ENCODE measurements at regions not wholly inside any gene's neighbourhood (a gene's known extent, or its start where the extent isn't known, plus 50 kb on each side); places are given as distances from the start of the nearest gene placed in this dataset.

DNA sequence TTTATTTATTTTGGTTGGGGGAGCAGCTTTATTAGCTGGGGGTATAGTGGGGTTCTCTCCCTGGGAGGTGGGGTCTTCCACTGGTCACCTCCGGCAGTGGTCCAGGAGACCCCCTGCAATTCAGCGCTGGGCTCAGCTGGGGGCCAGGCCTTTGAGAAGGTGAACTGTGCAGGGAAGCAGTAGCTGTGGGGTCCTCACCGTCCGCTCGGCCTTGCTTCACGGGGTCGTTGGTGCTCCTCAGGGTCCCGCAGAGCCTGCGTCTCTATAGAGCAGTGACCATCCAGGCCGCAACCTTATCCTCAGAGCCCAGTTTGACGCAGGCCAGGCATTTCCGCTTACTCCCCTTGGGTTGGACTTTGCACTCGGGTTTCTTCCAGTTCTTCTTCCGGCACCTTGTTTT lies 1954.7 kb downstream of the TP53TG3F start:
- TF ChIP-seq, protein P1, sequence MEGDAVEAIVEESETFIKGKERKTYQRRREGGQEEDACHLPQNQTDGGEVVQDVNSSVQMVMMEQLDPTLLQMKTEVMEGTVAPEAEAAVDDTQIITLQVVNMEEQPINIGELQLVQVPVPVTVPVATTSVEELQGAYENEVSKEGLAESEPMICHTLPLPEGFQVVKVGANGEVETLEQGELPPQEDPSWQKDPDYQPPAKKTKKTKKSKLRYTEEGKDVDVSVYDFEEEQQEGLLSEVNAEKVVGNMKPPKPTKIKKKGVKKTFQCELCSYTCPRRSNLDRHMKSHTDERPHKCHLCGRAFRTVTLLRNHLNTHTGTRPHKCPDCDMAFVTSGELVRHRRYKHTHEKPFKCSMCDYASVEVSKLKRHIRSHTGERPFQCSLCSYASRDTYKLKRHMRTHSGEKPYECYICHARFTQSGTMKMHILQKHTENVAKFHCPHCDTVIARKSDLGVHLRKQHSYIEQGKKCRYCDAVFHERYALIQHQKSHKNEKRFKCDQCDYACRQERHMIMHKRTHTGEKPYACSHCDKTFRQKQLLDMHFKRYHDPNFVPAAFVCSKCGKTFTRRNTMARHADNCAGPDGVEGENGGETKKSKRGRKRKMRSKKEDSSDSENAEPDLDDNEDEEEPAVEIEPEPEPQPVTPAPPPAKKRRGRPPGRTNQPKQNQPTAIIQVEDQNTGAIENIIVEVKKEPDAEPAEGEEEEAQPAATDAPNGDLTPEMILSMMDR (IDR thresholded peaks at IDR 0.05; ENCODE audit: unreplicated experiment in 3 of 3) = no peak
- Mint-ChIP-seq H3K27ac (no peak overlapping the region), H3K36me3 (ENCODE audit: low read depth) (no peaks in the 10 kb centered on the region), H3K4me1 (no peaks in the 10 kb centered on the region), H3K9me3 (peaks cover 28% of the 10 kb centered on the region), H3K4me3 (no peak overlapping the region), H3K27me3 (ENCODE audit: low read depth) (no peaks in the 10 kb centered on the region)

DNA sequence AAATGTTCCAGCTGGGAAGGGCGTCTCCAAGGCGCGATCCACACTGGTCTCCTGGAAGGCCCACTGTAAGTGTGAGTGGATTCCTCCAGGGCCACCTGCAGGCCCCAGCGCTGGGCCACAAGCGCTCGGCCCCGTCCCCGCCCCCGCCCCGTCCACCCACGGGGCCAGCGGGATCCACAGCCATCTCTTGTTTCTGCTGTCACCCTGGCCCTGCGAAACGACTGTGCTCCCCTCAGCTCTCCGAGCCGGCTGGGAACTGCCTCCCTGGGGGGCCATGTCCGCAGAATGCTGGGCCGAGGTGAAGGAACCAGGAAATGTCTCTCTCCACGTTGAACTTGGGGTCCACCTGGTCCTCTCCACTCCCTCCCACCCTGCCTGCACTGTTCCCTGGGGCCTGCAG lies 1955.2 kb downstream of the TP53TG3F start:
- H3K27ac Mint-ChIP-seq = no peak overlapping the region
- TF ChIP-seq, protein P1 (IDR thresholded peaks at IDR 0.05; ENCODE audit: unreplicated experiment in 3 of 3) = no peak
- H3K4me3 Mint-ChIP-seq = no peak overlapping the region
- no peaks in the 10 kb centered on the region for H3K4me1 Mint-ChIP-seq
- no peaks in the 10 kb centered on the region for H3K27me3 Mint-ChIP-seq (ENCODE audit: low read depth)
- peaks cover 31% of the 10 kb centered on the region for H3K9me3 Mint-ChIP-seq
- no peaks in the 10 kb centered on the region for H3K36me3 Mint-ChIP-seq (ENCODE audit: low read depth)

DNA sequence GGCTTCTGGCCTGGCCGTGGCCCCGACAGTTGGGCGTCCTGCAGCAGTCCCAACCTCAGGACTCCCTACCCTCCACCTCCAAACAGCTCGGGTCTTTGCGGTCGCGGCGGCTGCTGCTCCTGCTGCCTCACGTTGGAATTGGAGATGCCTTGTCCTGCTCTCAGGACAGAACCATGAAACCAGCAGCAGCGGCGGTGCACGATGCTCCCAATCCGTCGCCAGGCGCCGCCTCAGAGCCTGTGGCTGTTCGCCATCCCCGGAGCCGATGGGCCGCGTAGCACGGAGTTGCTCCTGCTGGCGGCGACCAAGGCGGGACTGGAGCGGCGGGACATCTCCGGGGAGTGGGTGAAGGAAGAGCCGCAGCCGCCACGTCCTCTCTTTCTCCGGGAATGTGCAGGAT lies 1965.9 kb downstream of the TP53TG3F start:
- Mint-ChIP-seq H3K4me3 (no peak overlapping the region), H3K27ac (no peak overlapping the region), H3K27me3 (ENCODE audit: low read depth) (no peaks in the 10 kb centered on the region), H3K4me1 (no peaks in the 10 kb centered on the region), H3K9me3 (peaks cover 20% of the 10 kb centered on the region), H3K36me3 (ENCODE audit: low read depth) (no peaks in the 10 kb centered on the region)
- TF ChIP-seq, protein P1 (IDR thresholded peaks at IDR 0.05; ENCODE audit: unreplicated experiment in 3 of 3) = no peak

DNA sequence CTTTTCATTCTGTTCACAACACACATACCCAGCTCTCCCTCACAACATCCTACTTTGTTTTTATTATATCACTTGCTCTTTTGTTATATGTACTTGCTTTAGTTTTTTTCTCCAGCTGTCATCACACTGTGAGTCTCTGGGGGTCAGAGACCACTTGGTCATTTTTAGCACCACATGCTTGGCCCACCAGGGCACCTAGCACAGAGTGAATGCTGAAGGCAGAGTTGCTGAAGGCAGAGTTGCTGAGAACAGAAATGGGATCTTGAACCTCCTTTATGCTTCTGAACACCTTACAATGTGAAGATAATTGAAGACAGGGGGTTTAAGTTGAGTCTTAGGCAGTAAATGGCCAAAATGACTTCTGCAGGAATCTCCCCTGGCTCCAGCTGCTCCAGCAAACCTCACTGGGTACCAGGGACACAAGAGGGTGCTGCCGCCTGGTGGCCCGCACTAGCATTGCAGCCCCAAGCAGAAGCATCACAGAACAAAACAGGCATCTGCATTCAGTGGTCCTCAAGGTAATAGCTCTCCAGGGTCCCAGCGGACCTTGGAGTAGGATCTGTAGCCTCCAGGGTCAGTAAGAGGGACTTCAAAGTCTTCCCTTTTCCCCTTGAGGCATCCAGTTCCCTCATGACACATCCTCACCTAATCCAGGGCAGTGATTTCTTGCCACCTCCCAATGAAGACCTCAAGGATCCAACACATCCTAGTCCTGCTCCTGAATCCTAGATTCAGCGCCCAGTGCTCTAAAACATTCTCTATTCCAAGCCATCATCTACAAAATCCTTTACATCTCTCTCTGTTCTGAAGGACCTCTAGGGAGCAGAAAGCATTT lies 1972.6 kb downstream of the TP53TG3F start:
- Mint-ChIP-seq H3K4me1 (no peaks in the 10 kb centered on the region), H3K27ac (no peak overlapping the region), H3K27me3 (ENCODE audit: low read depth) (no peaks in the 10 kb centered on the region), H3K36me3 (ENCODE audit: low read depth) (no peaks in the 10 kb centered on the region), H3K4me3 (no peak overlapping the region), H3K9me3 (peaks cover 22% of the 10 kb centered on the region)
- TF ChIP-seq, protein P1 (IDR thresholded peaks at IDR 0.05; ENCODE audit: unreplicated experiment in 3 of 3) = no peak

DNA sequence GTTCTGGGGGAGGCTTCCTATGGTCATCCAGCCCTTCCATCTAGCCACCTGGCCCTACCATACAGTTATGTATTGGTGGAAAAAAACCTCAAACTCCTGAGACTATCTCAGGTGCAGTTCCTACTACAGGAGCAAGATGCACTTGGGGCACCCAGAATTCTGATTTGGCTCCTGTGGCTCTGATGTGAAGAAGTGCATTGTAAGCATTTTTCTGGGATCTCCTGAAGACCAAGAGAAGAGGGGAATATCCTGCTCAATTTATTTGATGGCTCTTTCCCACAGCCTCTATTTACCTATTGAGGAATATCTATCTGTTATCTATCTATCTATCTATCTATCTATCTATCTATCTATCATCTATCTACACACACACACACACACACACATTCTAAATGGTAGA lies 1981.5 kb downstream of the TP53TG3F start:
- H3K4me1 Mint-ChIP-seq = no peaks in the 10 kb centered on the region
- no peak overlapping the region for H3K4me3 Mint-ChIP-seq
- no peaks in the 10 kb centered on the region for H3K36me3 Mint-ChIP-seq (ENCODE audit: low read depth)
- peaks cover 45% of the 10 kb centered on the region for H3K9me3 Mint-ChIP-seq
- no peaks in the 10 kb centered on the region for H3K27me3 Mint-ChIP-seq (ENCODE audit: low read depth)
- TF ChIP-seq, protein P1 (IDR thresholded peaks at IDR 0.05; ENCODE audit: unreplicated experiment in 3 of 3) = no peak
- no peak overlapping the region for H3K27ac Mint-ChIP-seq

DNA sequence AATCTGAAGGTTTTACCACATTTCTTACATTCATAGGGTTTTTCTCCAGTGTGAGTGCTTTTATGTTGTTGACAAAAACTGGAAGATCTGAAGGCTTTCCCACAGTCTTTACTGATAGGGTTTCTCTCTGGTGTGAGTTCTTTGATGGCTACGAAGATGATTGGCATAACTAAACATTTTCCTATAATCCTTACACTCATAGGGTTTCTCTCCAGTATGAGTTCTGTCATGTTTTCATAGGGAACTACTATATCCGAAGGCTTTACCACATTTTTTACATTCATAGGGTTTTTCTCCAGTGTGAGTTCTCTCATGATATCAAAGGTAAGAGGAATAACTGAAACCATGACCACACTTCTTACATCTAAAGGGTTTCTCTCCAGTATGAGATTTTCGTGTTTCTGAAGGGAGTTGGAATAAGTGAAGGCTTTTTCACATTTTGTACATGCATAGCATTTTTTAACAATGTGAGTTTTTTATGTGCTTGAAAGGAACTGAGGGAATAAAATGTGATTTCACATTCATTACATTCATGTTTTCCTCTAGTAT lies 1987.7 kb downstream of the TP53TG3F start:
- Mint-ChIP-seq H3K27ac (no peak overlapping the region), H3K36me3 (ENCODE audit: low read depth) (no peaks in the 10 kb centered on the region), H3K4me1 (no peaks in the 10 kb centered on the region)

More for the DNA sequence above, 1987.7 kb downstream of the TP53TG3F start:
- Mint-ChIP-seq H3K27me3 (ENCODE audit: low read depth) (no peaks in the 10 kb centered on the region), H3K9me3 (peaks cover 65% of the 10 kb centered on the region), H3K4me3 (no peak overlapping the region)
- TF ChIP-seq, protein P1 (IDR thresholded peaks at IDR 0.05; ENCODE audit: unreplicated experiment in 3 of 3) = no peak

Data from nephron (organoid).